K562 (cell line): ENCODE measurements at regions not wholly inside any gene's neighbourhood (a gene's known extent, or its start where the extent isn't known, plus 50 kb on each side); places are given as distances from the start of the nearest gene placed in this dataset.

Experiments
- ATAC-seq: fragments of 200-7000 bp; cut with Tn5 transposase; 3 replicates; pipeline ENCODE4 v1.9.1; 2020; ENCODE audit warnings: moderate library complexity
- BruUV-seq: library from RNA; stranded (reverse); fragments of 400-500 nt; replicated peaks from 2 replicates; lab custom pipeline; 2021; lab: Mats Ljungman, UMichigan
- CTCF ChIA-PET: fragments of 300-600 bp; formaldehyde crosslinking; extraction: SDS; loops from one replicate; lab custom pipeline; 2021; ENCODE audit warnings: low intra/inter-chr PET ratio; lab: Yijun Ruan, JAX
- POLR2A ChIA-PET: fragments of 300-600, 350-650 bp; sonication (Branson Sonifier 250); formaldehyde crosslinking; extraction: SDS; loops from one replicate; lab custom pipeline; 2021; ENCODE audit warnings: antibody characterized with exemption, inconsistent platforms; lab: Yijun Ruan, JAX
- DNase-seq, 4 experiments: peaks; one replicate each; pipeline versions ENCODE4 v3.0.0 to v3.0.0-alpha.2; 2011 to 2018; ENCODE audit warnings: low spot score in 3 of 4, mixed read lengths in 3 of 4; ENCODE audit errors: extremely low read depth in 1 of 4
- FAIRE-seq: peaks from 2 replicates; lab custom pipeline; 2011; peaks lifted over from hg19 to GRCh38; lab: Jason Lieb, UNC
- H2AFZ ChIP-seq: 2 replicates; pipeline ENCODE4 v1.6.0; 2011; ENCODE audit warnings: low read depth, low read length, control low read depth, inconsistent platforms
- H3K27ac ChIP-seq: fragments of 200-600 bp; 3 replicates; pipeline ENCODE4 v1.8.0; 2011; ENCODE audit warnings: low read depth, mild to moderate bottlenecking, control low read depth, inconsistent platforms, low read length, moderate library complexity, mixed read lengths; ENCODE audit errors: extremely low read depth
- H3K27me3 ChIP-seq, 2 experiments: fragments of 300-600 bp in 1 of 2; 2 replicates in 1 of 2; 3 replicates in 1 of 2; pipeline versions ENCODE4 v1.6.0 to v1.8.0; 2011; ENCODE audit warnings: inconsistent platforms in 2 of 2, low read length in 2 of 2, mild to moderate bottlenecking in 1 of 2, mixed read lengths in 1 of 2, moderate library complexity in 1 of 2; ENCODE audit not compliant: control insufficient read depth in 2 of 2, insufficient read depth in 2 of 2
- H3K36me3 ChIP-seq: fragments of 300-600 bp; 3 replicates; pipeline ENCODE4 v1.8.0; 2011; ENCODE audit warnings: mild to moderate bottlenecking, low read length, inconsistent platforms; ENCODE audit not compliant: control insufficient read depth, insufficient read depth
- H3K4me1 ChIP-seq, 2 experiments: fragments of 200-600 bp in 1 of 2; replicated peaks in 1 of 2; 2 replicates in 1 of 2; 3 replicates in 1 of 2; pipeline versions ENCODE4 v1.5.1 to v1.8.0; 2011; ENCODE audit warnings: inconsistent platforms in 2 of 2, low read length in 2 of 2, mild to moderate bottlenecking in 1 of 2, mixed read lengths in 1 of 2, moderate library complexity in 1 of 2; ENCODE audit not compliant: control insufficient read depth in 2 of 2, insufficient read depth in 2 of 2
- H3K4me2 ChIP-seq: 2 replicates; pipeline ENCODE4 v1.6.1; 2011; ENCODE audit warnings: low read length, control low read depth, inconsistent platforms, mixed read lengths; ENCODE audit not compliant: insufficient read depth
- H3K4me3 ChIP-seq: fragments of 200-600 bp; sonication (generic), shearing (Covaris generic); 2 replicates; pipeline ENCODE4 v1.5.1; 2016; ENCODE audit warnings: control low read depth, inconsistent platforms
- H3K79me2 ChIP-seq: fragments of 200-600 bp; 3 replicates; pipeline ENCODE4 v1.8.0; 2011; ENCODE audit warnings: low read length, inconsistent platforms; ENCODE audit not compliant: control insufficient read depth, insufficient read depth
- H3K9ac ChIP-seq, 2 experiments: 2 replicates each; pipeline versions ENCODE4 v1.6.0 to v1.6.1; 2011; ENCODE audit warnings: low read depth in 2 of 2, low read length in 2 of 2, control low read depth in 1 of 2, inconsistent platforms in 1 of 2, mild to moderate bottlenecking in 1 of 2, mixed read lengths in 1 of 2; ENCODE audit not compliant: insufficient read depth in 1 of 2
- H3K9me1 ChIP-seq: one replicate; pipeline ENCODE4 v1.6.0; 2011; ENCODE audit warnings: inconsistent platforms, mild to moderate bottlenecking, low read length, moderate library complexity; ENCODE audit not compliant: control insufficient read depth, insufficient read depth
- H3K9me3 ChIP-seq: replicated peaks from 2 replicates; pipeline ENCODE4 v1.5.1; 2011; ENCODE audit warnings: low read depth, low read length, inconsistent platforms; ENCODE audit not compliant: control insufficient read depth, insufficient read depth
- H4K20me1 ChIP-seq: replicated peaks from 2 replicates; pipeline ENCODE4 v1.6.1; 2011; ENCODE audit warnings: low read length, inconsistent platforms, mixed read lengths; ENCODE audit not compliant: control insufficient read depth, insufficient read depth
- ARHGAP35 ChIP-seq: fragments of 450-650 bp; IDR thresholded peaks from 2 replicates; pipeline ENCODE4 v1.6.1; 2018; ENCODE audit not compliant: partially characterized antibody
- C11orf30 ChIP-seq: fragments of 450-650 bp; IDR thresholded peaks from 2 replicates; pipeline ENCODE4 v1.6.1; 2016; ENCODE audit warnings: low read depth, mild to moderate bottlenecking
- FOXP1 ChIP-seq: sonication (generic); formaldehyde crosslinking; IDR thresholded peaks from 2 replicates; pipeline ENCODE4 v1.8.0; 2022; ENCODE audit warnings: mild to moderate bottlenecking, missing genetic modification reagents
- MAFF ChIP-seq: IDR thresholded peaks from 2 replicates; pipeline ENCODE4 v1.6.1; 2012; ENCODE audit warnings: low read length, improper control_type of control experiment
- MAFG ChIP-seq: fragments of 450-650 bp; conservative IDR thresholded peaks from 2 replicates; pipeline ENCODE4 v1.6.1; 2016; ENCODE audit warnings: missing genetic modification characterization, missing compliant biosample characterization
- MAFK ChIP-seq: IDR thresholded peaks from 2 replicates; pipeline ENCODE4 v1.6.1; 2011; ENCODE audit warnings: low read length, improper control_type of control experiment
- ZNF316 ChIP-seq: fragments of 450-650 bp; IDR thresholded peaks from 2 replicates; pipeline ENCODE4 v1.6.1; 2016
- WGBS: fragments of 100-300 bp; shearing (Covaris generic); methylation state at CpG from one replicate; pipeline ENCODE4 v1.1.6; 2016; ENCODE audit warnings: low coverage, mixed read lengths; ENCODE audit not compliant: insufficient coverage; ENCODE audit errors: missing lambda C conversion rate; 5-methylcytosine and 5-hydroxymethylcytosine counted together
- in situ Hi-C: fragments of 300-500 bp; cut with MboI; formaldehyde crosslinking; loops from 4 replicates; pipeline ENCODE4 v1.15.0; 2018; ENCODE audit warnings: inconsistent platforms, mixed read lengths
- intact Hi-C: fragments of 100-400 bp; cut with micrococcal nuclease; formaldehyde crosslinking; loops from 2 replicates; pipeline ENCODE4 v1.14.2; 2022

GRCh38 chr10:21071001-21071673, 174.0 kb upstream of the NEBL start:
- BruUV-seq: no TSS peak
- ATAC-seq (no peak), FAIRE-seq (no peak), DNase-seq (no peak)
- in situ Hi-C loops (loop anchor here (25.0 kb wide), 1 partner anchor 891 kb away; no protein-coding TSS in a partner anchor), intact Hi-C loops (no loop called here)
- ChIA-PET CTCF (no interaction called here), POLR2A (interaction anchor here (0.6 kb wide), 1 partner anchor 1806 kb away, joined by 3 read pairs; no protein-coding TSS in a partner anchor)
- Histone ChIP-seq H3K4me2 (no peak overlapping the region), H3K27me3 (no peaks in the 10 kb centered on the region), H3K4me1 (no peaks in the 10 kb centered on the region), H3K36me3 (no peaks in the 10 kb centered on the region), H3K9me1 (no peaks in the 10 kb centered on the region), H4K20me1 (no peaks in the 10 kb centered on the region), H3K9ac (no peak overlapping the region), H3K9me3 (no peaks in the 10 kb centered on the region), H3K4me3 (no peak overlapping the region), H3K27ac (no peak overlapping the region), H2AFZ (no peak overlapping the region), H3K79me2 (no peaks in the 10 kb centered on the region)
- WGBS: 30% methylated on average over 3 of the region's 3 CpGs
- no peak for TF ChIP-seq ARHGAP35
- TF ChIP-seq MAFG (tag): peak; percentile 67
- TF ChIP-seq C11orf30: peak; percentile 68; the same call in 1 of the 2 replicates
- TF ChIP-seq FOXP1 (CRISPR knock-in tag): no peak
- peak; percentile 80 for TF ChIP-seq ZNF316
- peak; percentile 39; the same call in 1 of the 2 replicates for TF ChIP-seq MAFK
- TF ChIP-seq MAFF: peak; percentile 72
